ENCODE measurements at regions not wholly inside any gene's neighbourhood (a gene's known extent, or its start where the extent isn't known, plus 50 kb on each side); places are given as distances from the start of the nearest gene placed in this dataset.
"Not testable (repeated sequence)": the region's sequence is repeated elsewhere in the genome, so short reads cannot be mapped to it uniquely, and the experiment has no call there.

DNA sequence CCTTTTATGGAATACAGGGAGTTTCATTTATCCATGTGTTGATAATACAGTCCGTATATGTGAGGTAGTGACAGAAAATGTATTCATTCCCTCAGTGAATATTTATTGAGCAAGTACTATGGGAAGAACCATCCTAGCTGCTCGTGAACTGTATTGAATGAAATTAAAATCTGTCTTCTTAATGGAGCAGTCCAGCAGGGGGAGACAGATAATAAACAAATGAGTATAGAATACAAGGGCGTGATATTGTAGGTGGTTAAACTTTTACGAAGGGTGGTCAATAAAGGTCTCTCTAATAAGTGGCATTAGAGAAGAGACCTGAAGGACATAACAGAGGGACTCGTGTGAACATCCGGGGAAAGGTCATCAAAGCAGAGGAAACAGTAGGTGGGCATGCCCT lies 62.7 kb upstream of the OSTN start:
- DNase-seq = no peak
- H3K27me3 ChIP-seq (ENCODE audit: insufficient read depth, low read depth, severe bottlenecking) = no peaks in the 10 kb centered on the region
- no peak overlapping the region for H3K27ac ChIP-seq
- TF ChIP-seq, protein P1, sequence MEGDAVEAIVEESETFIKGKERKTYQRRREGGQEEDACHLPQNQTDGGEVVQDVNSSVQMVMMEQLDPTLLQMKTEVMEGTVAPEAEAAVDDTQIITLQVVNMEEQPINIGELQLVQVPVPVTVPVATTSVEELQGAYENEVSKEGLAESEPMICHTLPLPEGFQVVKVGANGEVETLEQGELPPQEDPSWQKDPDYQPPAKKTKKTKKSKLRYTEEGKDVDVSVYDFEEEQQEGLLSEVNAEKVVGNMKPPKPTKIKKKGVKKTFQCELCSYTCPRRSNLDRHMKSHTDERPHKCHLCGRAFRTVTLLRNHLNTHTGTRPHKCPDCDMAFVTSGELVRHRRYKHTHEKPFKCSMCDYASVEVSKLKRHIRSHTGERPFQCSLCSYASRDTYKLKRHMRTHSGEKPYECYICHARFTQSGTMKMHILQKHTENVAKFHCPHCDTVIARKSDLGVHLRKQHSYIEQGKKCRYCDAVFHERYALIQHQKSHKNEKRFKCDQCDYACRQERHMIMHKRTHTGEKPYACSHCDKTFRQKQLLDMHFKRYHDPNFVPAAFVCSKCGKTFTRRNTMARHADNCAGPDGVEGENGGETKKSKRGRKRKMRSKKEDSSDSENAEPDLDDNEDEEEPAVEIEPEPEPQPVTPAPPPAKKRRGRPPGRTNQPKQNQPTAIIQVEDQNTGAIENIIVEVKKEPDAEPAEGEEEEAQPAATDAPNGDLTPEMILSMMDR (IDR thresholded peaks at IDR 0.05; ENCODE audit: low read depth, low read length) = no peak
- H3K36me3 ChIP-seq = no peaks in the 10 kb centered on the region
- no peak overlapping the region for H3K4me3 ChIP-seq (ENCODE audit: low read depth, low read length)
- H3K9me3 ChIP-seq (ENCODE audit: severe bottlenecking) = no peaks in the 10 kb centered on the region

DNA sequence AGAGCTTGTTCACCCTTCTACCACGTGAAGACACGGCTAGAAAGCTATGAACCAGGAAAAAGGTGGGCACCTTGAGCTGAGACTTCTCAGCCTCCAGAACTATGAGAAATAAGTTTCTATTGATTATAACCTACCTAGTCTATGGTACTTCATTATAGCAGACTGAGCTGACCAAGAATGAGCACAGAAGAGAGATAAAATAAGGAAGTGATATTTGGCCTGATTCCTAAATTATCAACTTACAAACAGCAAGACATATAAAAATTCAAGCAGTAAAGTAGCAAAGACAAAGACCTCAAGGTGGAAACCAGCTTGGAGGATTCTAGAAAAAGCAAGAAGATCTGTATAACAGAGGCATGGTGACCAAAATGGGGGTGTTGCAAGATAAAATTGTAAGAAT lies 63.9 kb upstream of the OSTN start:
- TF ChIP-seq, protein P1 (IDR thresholded peaks at IDR 0.05; ENCODE audit: low read depth, low read length) = no peak
- Histone ChIP-seq H3K36me3 (no peaks in the 10 kb centered on the region), H3K9me3 (ENCODE audit: severe bottlenecking) (no peaks in the 10 kb centered on the region), H3K4me3 (ENCODE audit: low read depth, low read length) (no peak overlapping the region), H3K27ac (no peak overlapping the region), H3K27me3 (ENCODE audit: insufficient read depth, low read depth, severe bottlenecking) (no peaks in the 10 kb centered on the region)
- no peak for DNase-seq

DNA sequence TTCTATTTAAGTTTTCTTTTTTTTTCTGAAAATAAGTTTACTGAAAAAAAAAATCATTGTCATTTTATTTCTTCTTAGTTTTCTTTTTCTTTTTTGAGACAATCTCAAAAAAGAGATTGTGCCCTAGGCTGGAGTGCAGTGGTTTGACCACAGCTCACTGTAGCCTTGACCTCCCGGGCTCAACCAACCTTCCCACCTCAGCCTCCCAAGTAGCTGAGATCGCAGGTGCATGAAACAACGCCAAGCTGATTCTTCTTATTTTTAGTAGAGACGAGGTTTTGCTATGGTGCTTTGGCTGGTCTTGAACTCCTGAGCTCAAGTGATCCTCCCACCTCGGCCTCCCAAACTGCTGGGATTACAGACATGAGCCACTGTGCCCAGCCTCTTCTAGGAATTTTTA lies 65.7 kb upstream of the OSTN start:
- TF ChIP-seq, protein P1 (IDR thresholded peaks at IDR 0.05; ENCODE audit: low read depth, low read length) = no peak

DNA sequence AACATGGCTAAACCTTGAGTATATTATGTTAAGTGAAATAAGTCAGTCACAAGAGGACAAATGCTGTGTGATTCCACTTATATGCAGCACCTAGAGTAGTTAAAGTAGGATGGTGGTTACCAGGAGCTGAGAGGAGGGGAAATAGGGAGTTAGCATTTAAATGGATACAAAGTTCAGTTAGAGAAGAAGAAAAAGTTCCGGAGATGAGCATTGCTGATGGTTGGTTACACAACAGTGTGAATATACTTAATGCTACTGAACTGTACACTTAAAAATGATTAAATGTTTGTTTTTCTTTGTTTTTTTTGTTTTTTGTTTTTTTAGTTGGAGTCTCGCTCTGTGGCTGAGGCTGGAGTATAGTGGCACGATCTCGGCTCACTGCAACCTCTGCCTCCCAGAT lies 67.7 kb upstream of the OSTN start:
- TF ChIP-seq, protein P1 (IDR thresholded peaks at IDR 0.05; ENCODE audit: low read depth, low read length) = no peak
- Histone ChIP-seq H3K27ac (no peak overlapping the region), H3K4me3 (ENCODE audit: low read depth, low read length) (no peak overlapping the region), H3K36me3 (no peaks in the 10 kb centered on the region), H3K9me3 (ENCODE audit: severe bottlenecking) (no peaks in the 10 kb centered on the region), H3K27me3 (ENCODE audit: insufficient read depth, low read depth, severe bottlenecking) (no peaks in the 10 kb centered on the region)
- DNase-seq = no peak

More for the DNA sequence above, 65.7 kb upstream of the OSTN start:
- DNase-seq = no peak
- no peaks in the 10 kb centered on the region for H3K27me3 ChIP-seq (ENCODE audit: insufficient read depth, low read depth, severe bottlenecking)
- no peaks in the 10 kb centered on the region for H3K36me3 ChIP-seq
- no peaks in the 10 kb centered on the region for H3K9me3 ChIP-seq (ENCODE audit: severe bottlenecking)
- no peak overlapping the region for H3K27ac ChIP-seq
- no peak overlapping the region for H3K4me3 ChIP-seq (ENCODE audit: low read depth, low read length)

DNA sequence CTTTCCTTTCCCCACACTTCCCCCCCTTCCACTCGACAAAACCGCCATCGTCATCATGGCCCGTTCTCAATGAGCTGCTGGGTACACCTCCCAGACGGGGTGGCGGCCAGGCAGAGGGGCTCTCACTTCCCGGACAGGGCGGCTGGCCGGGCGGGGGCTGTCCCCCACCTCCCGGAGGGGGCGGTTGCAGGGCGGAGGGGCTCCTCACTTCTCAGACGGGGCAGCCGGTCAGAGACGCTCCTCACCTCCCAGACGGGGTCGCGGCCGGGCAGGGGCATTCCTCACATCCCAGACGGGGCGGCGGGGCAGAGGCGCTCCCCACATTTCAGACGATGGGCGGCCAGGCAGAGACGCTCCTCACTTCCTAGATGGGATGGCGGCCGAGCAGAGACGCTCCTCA lies 74.2 kb upstream of the OSTN start:
- not testable (repeated sequence) for H3K9me3 ChIP-seq (ENCODE audit: severe bottlenecking); H3K27ac ChIP-seq; H3K27me3 ChIP-seq (ENCODE audit: insufficient read depth, low read depth, severe bottlenecking); H3K4me3 ChIP-seq (ENCODE audit: low read depth, low read length); DNase-seq; H3K36me3 ChIP-seq

DNA sequence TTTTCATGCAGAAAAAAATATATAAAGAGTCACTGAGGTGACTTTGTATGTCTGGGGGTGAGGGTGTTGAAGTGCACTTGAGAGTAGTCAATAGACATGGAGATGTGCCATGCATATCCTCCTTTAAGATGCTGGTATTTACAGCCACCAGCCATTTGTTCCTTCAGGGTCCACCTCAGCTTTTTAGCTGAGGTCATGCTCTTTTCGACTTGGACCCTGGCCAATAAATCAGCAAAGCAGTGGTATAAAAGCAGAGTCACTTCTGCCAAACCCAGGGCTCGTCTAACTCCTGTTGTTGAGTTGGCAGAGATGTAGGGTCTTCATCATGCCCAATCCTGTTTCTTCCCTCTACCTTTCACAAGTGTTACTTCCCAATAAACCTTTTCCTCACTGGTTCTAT lies 75.1 kb upstream of the OSTN start:
- Histone ChIP-seq H3K4me3 (ENCODE audit: low read depth, low read length) (no peak overlapping the region), H3K36me3 (no peaks in the 10 kb centered on the region), H3K27ac (no peak overlapping the region), H3K27me3 (ENCODE audit: insufficient read depth, low read depth, severe bottlenecking) (no peaks in the 10 kb centered on the region), H3K9me3 (ENCODE audit: severe bottlenecking) (no peaks in the 10 kb centered on the region)
- TF ChIP-seq, protein P1 (IDR thresholded peaks at IDR 0.05; ENCODE audit: low read depth, low read length) = no peak
- DNase-seq = no peak

Measured in WERI-Rb-1 (cell line).